ENCODE measurements at regions not wholly inside any gene's neighbourhood (a gene's known extent, or its start where the extent isn't known, plus 50 kb on each side); places are given as distances from the start of the nearest gene placed in this dataset.

DNA sequence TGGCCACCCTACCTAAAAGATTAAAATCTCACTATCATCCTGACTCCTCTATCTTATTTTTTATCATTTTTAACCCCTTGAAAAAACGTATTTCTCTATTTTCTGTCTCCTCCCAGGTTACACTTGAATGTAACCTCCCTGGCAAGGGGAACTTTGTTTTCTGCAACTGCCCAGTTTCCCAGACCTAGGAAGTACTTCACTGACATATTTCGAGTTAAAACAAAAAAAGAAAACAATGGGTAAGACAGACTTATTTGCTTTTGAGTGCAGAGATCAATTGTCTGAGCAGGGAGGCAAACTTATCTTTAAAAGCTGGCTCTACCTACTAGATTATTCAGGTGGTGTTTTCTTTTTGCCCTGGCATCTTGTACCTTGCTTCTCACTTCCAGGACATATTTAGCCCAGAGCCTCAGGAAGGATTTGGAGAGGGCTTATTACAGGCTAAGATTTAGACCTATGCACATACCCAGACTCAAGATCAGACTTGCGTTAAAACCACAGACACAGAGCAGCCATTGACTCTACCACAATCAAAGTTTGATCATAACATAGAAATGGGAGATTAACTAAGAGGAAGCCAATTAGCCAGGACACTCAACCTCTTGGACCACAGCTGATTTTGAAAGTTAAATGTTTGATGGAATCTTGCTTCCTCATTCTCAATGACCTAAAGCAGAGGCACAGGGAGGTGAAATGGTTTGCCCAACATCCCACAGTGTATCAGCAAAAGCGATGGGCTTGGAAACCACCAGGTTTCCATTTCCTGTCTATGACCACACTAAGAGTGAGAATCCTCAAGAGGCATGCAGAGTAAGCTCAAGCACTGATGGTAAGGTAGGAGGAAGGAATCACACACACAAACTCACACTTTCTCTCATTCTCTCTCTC is 169.5 kb upstream of the THBS1 start:
- DNase-seq (ENCODE audit: low read depth) = no peak
- no peak overlapping the region for H3K4me3 ChIP-seq (ENCODE audit: control insufficient read depth, low read depth, low read length)
- TF ChIP-seq, protein P1, sequence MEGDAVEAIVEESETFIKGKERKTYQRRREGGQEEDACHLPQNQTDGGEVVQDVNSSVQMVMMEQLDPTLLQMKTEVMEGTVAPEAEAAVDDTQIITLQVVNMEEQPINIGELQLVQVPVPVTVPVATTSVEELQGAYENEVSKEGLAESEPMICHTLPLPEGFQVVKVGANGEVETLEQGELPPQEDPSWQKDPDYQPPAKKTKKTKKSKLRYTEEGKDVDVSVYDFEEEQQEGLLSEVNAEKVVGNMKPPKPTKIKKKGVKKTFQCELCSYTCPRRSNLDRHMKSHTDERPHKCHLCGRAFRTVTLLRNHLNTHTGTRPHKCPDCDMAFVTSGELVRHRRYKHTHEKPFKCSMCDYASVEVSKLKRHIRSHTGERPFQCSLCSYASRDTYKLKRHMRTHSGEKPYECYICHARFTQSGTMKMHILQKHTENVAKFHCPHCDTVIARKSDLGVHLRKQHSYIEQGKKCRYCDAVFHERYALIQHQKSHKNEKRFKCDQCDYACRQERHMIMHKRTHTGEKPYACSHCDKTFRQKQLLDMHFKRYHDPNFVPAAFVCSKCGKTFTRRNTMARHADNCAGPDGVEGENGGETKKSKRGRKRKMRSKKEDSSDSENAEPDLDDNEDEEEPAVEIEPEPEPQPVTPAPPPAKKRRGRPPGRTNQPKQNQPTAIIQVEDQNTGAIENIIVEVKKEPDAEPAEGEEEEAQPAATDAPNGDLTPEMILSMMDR (IDR thresholded peaks at IDR 0.05; ENCODE audit: control insufficient read depth, insufficient read depth, low read depth, low read length, missing control alignments) = no peak

- H3K4me3 ChIP-seq (ENCODE audit: control insufficient read depth, low read depth, low read length) = no peak overlapping the region
- no peak for DNase-seq (ENCODE audit: low read depth)
- TF ChIP-seq, protein P1 (IDR thresholded peaks at IDR 0.05; ENCODE audit: control insufficient read depth, insufficient read depth, low read depth, low read length, missing control alignments) = no peak
Measured at GRCh38 chr15:39413558-39413957, 167.3 kb upstream of the THBS1 start.

GRCh38 chr15:39414201-39414600 is 166.7 kb upstream of the THBS1 start:
- no peak overlapping the region for H3K4me3 ChIP-seq (ENCODE audit: control insufficient read depth, low read depth, low read length)
- TF ChIP-seq, protein P1 (IDR thresholded peaks at IDR 0.05; ENCODE audit: control insufficient read depth, insufficient read depth, low read depth, low read length, missing control alignments) = no peak
- no peak for DNase-seq (ENCODE audit: low read depth)

DNA sequence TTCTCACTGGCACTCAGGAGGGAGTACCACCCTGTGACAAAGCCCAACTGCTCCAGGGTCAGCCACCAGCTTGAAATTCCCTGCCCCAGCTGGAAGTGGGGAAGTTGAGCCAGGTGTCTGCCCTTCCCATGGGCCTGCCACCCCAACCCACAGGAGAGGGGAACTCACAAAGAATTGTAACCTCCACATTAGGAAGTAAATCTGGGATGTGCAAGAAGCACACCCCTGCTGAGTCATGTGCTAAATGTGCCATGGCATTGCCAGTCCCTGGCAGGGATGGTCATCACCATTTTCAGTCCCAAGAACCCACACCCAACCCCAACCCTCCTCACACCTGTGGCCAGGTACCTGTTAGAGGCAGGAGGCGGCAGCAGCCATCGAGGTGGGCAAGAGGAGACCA is 165.2 kb upstream of the THBS1 start:
- DNase-seq (ENCODE audit: low read depth) = no peak
- TF ChIP-seq, protein P1 (IDR thresholded peaks at IDR 0.05; ENCODE audit: control insufficient read depth, insufficient read depth, low read depth, low read length, missing control alignments) = no peak
- no peak overlapping the region for H3K4me3 ChIP-seq (ENCODE audit: control insufficient read depth, low read depth, low read length)

- H3K4me3 ChIP-seq (ENCODE audit: control insufficient read depth, low read depth, low read length) = no peak overlapping the region
- TF ChIP-seq, protein P1 (IDR thresholded peaks at IDR 0.05; ENCODE audit: control insufficient read depth, insufficient read depth, low read depth, low read length, missing control alignments) = no peak
Measured at GRCh38 chr15:39416258-39416657, 164.6 kb upstream of the THBS1 start.

GRCh38 chr15:39417366-39418134 is 163.3 kb upstream of the THBS1 start:
- no peak overlapping the region for H3K4me3 ChIP-seq (ENCODE audit: control insufficient read depth, low read depth, low read length)
- TF ChIP-seq, protein P1 (IDR thresholded peaks at IDR 0.05; ENCODE audit: control insufficient read depth, insufficient read depth, low read depth, low read length, missing control alignments) = no peak
- no peak for DNase-seq (ENCODE audit: low read depth)

More at GRCh38 chr15:39416258-39416657, 164.6 kb upstream of the THBS1 start:
- no peak for DNase-seq (ENCODE audit: low read depth)

All from AG09309 (cell line).